ENCODE measurements at regions not wholly inside any gene's neighbourhood (a gene's known extent, or its start where the extent isn't known, plus 50 kb on each side); places are given as distances from the start of the nearest gene placed in this dataset.

- ATAC-seq (no peak), DNase-seq (no peak)
- intact Hi-C loops (cut with DNase I) = no loop called here
Observed at GRCh38 chr5:67338421-67338820, 141.8 kb upstream of the CD180 start.

GRCh38 chr5:67337751-67338150, 141.2 kb upstream of the CD180 start:
- intact Hi-C loops (cut with DNase I) = no loop called here
- DNase-seq (no peak), ATAC-seq (no peak)

GRCh38 chr5:67335426-67335825, 138.8 kb upstream of the CD180 start:
- no peak for DNase-seq
- intact Hi-C loops (cut with DNase I) = no loop called here
- ATAC-seq = no peak

- DNase-seq (no peak), ATAC-seq (no peak)
- intact Hi-C loops (cut with DNase I) = no loop called here
Observed at GRCh38 chr5:67334373-67334772, 137.8 kb upstream of the CD180 start.

- ATAC-seq (no peak), DNase-seq (no peak)
- intact Hi-C loops (cut with DNase I) = no loop called here
Observed at GRCh38 chr5:67333171-67333570, 136.6 kb upstream of the CD180 start.

GRCh38 chr5:67331296-67331925, 134.8 kb upstream of the CD180 start:
- intact Hi-C loops (cut with DNase I) = no loop called here
- no peak for DNase-seq
- ATAC-seq = no peak

- peak in 1 of 2 donors; percentile 34 for ATAC-seq
- intact Hi-C loops (cut with DNase I) = no loop called here
Observed at GRCh38 chr5:67319935-67320725, 123.5 kb upstream of the CD180 start.

GRCh38 chr5:67318746-67319145, 122.1 kb upstream of the CD180 start:
- intact Hi-C loops (cut with DNase I) = no loop called here
- ATAC-seq = no peak
- no peak for DNase-seq

More at GRCh38 chr5:67319935-67320725, 123.5 kb upstream of the CD180 start:
- no peak for DNase-seq

- intact Hi-C loops (cut with DNase I) = no loop called here
- DNase-seq (no peak), ATAC-seq (no peak)
Observed at GRCh38 chr5:67317603-67318002, 121.0 kb upstream of the CD180 start.

GRCh38 chr5:67316695-67317094, 120.1 kb upstream of the CD180 start:
- intact Hi-C loops (cut with DNase I) = no loop called here
- no peak for ATAC-seq
- no peak for DNase-seq

- DNase-seq (no peak), ATAC-seq (peak; percentile 72 to 96)
Observed at GRCh38 chr5:67315082-67315989, 118.7 kb upstream of the CD180 start.

GRCh38 chr5:67311701-67312100, 115.1 kb upstream of the CD180 start:
- intact Hi-C loops (cut with DNase I) = no loop called here
- DNase-seq (no peak), ATAC-seq (no peak)

More at GRCh38 chr5:67315082-67315989, 118.7 kb upstream of the CD180 start:
- intact Hi-C loops (cut with DNase I) = no loop called here

- DNase-seq (no peak), ATAC-seq (no peak)
- intact Hi-C loops (cut with DNase I) = no loop called here
Observed at GRCh38 chr5:67311208-67311607, 114.6 kb upstream of the CD180 start.

GRCh38 chr5:67310740-67311139, 114.1 kb upstream of the CD180 start:
- DNase-seq = no peak
- no peak for ATAC-seq
- intact Hi-C loops (cut with DNase I) = no loop called here

GRCh38 chr5:67310169-67310568, 113.6 kb upstream of the CD180 start:
- intact Hi-C loops (cut with DNase I) = no loop called here
- DNase-seq = no peak
- ATAC-seq = no peak

- intact Hi-C loops (cut with DNase I) = no loop called here
- DNase-seq (no peak), ATAC-seq (no peak)
Observed at GRCh38 chr5:67308988-67309688, 112.5 kb upstream of the CD180 start.

GRCh38 chr5:67306965-67307607, 110.5 kb upstream of the CD180 start:
- ATAC-seq (peak in 1 of 2 donors; percentile 31), DNase-seq (no peak)
- intact Hi-C loops (cut with DNase I) = no loop called here

- ATAC-seq (peak; percentile 12 to 29), DNase-seq (no peak)
- intact Hi-C loops (cut with DNase I) = no loop called here
Observed at GRCh38 chr5:67305913-67306710, 109.5 kb upstream of the CD180 start.
